Mesenchymal stem cell (in vitro differentiated cells and primary cell): ENCODE measurements at regions not wholly inside any gene's neighbourhood (a gene's known extent, or its start where the extent isn't known, plus 50 kb on each side); places are given as distances from the start of the nearest gene placed in this dataset.

Source experiments
- DNase-seq: peaks from one replicate; pipeline ENCODE4 v3.0.0-alpha.2; 2013
- H2AFZ ChIP-seq: one replicate; pipeline ENCODE4 v1.6.1; 2013; ENCODE audit warnings: low read depth, mild to moderate bottlenecking, control low read depth, inconsistent platforms, low read length, moderate library complexity
- H2AK5ac ChIP-seq: 2 replicates; pipeline ENCODE4 v1.6.1; 2013; ENCODE audit warnings: low read length, moderate library complexity, mild to moderate bottlenecking, inconsistent platforms; ENCODE audit not compliant: severe bottlenecking
- H2BK120ac ChIP-seq: one replicate; pipeline ENCODE4 v1.6.1; 2013; ENCODE audit warnings: low read depth, mild to moderate bottlenecking, inconsistent platforms, low read length, moderate library complexity
- H2BK12ac ChIP-seq, 2 experiments: one replicate each; pipeline ENCODE4 v1.6.1; 2013; ENCODE audit warnings: inconsistent platforms in 2 of 2, low read length in 2 of 2, mild to moderate bottlenecking in 2 of 2, moderate library complexity in 2 of 2, control low read depth in 1 of 2
- H2BK15ac ChIP-seq: one replicate; pipeline ENCODE4 v1.6.1; 2013; ENCODE audit warnings: mild to moderate bottlenecking, low read depth, inconsistent platforms; ENCODE audit not compliant: poor library complexity, severe bottlenecking
- H2BK5ac ChIP-seq: 2 replicates; pipeline ENCODE4 v1.6.1; 2013; ENCODE audit warnings: low read depth, mild to moderate bottlenecking, low read length, control low read depth, inconsistent platforms; ENCODE audit not compliant: poor library complexity, severe bottlenecking
- H3K14ac ChIP-seq, 2 experiments: one replicate each; pipeline ENCODE4 v1.6.1; 2013; ENCODE audit warnings: inconsistent platforms in 2 of 2, low read length in 2 of 2, control low read depth in 1 of 2, mild to moderate bottlenecking in 1 of 2, moderate library complexity in 1 of 2
- H3K18ac ChIP-seq, 2 experiments: one replicate each; pipeline ENCODE4 v1.6.1; 2013; ENCODE audit warnings: inconsistent platforms in 2 of 2, low read length in 2 of 2, control low read depth in 1 of 2, low read depth in 1 of 2, mild to moderate bottlenecking in 1 of 2
- H3K23ac ChIP-seq, 2 experiments: one replicate each; pipeline ENCODE4 v1.6.1; 2013; ENCODE audit warnings: inconsistent platforms in 2 of 2, low read length in 2 of 2, mild to moderate bottlenecking in 2 of 2, moderate library complexity in 2 of 2, control low read depth in 1 of 2
- H3K27ac ChIP-seq: 2 replicates; pipeline ENCODE4 v1.5.1; 2013; ENCODE audit warnings: mild to moderate bottlenecking, moderate library complexity, low read length, control low read depth, inconsistent platforms; ENCODE audit not compliant: poor library complexity, severe bottlenecking
- H3K27me3 ChIP-seq, 2 experiments: 2 replicates each; pipeline versions ENCODE4 v1.6.1 to v1.7.0; 2013; ENCODE audit warnings: low read length in 2 of 2, mild to moderate bottlenecking in 2 of 2, moderate library complexity in 2 of 2, control low read depth in 1 of 2, inconsistent platforms in 1 of 2; ENCODE audit not compliant: control insufficient read depth in 1 of 2, insufficient read depth in 1 of 2
- H3K36me3 ChIP-seq, 2 experiments: 2 replicates each; pipeline versions ENCODE4 v1.6.1 to v1.7.0; 2013; ENCODE audit warnings: low read length in 2 of 2, control low read depth in 1 of 2, inconsistent platforms in 1 of 2, low read depth in 1 of 2, mild to moderate bottlenecking in 1 of 2; ENCODE audit not compliant: insufficient read depth in 2 of 2, control insufficient read depth in 1 of 2
- H3K4ac ChIP-seq, 2 experiments: one replicate each; pipeline ENCODE4 v1.6.1; 2013; ENCODE audit warnings: inconsistent platforms in 2 of 2, low read length in 2 of 2, mild to moderate bottlenecking in 2 of 2, moderate library complexity in 2 of 2, control low read depth in 1 of 2, low read depth in 1 of 2
- H3K4me1 ChIP-seq: 2 replicates; pipeline ENCODE4 v1.6.1; 2013; ENCODE audit warnings: low read depth, low read length, control low read depth; ENCODE audit not compliant: control insufficient read depth, insufficient read depth
- H3K4me2 ChIP-seq: 2 replicates; pipeline ENCODE4 v1.6.1; 2013; ENCODE audit warnings: low read length, mild to moderate bottlenecking, inconsistent platforms; ENCODE audit not compliant: poor library complexity, severe bottlenecking
- H3K4me3 ChIP-seq, 2 experiments: 2 replicates each; pipeline versions ENCODE4 v1.5.1 to v1.7.0; 2013; ENCODE audit warnings: low read length in 2 of 2, mild to moderate bottlenecking in 2 of 2, control low read depth in 1 of 2, low read depth in 1 of 2; ENCODE audit not compliant: insufficient read depth in 1 of 2
- H3K79me1 ChIP-seq: replicated peaks from 2 replicates; pipeline ENCODE4 v1.6.1; 2013; ENCODE audit warnings: mild to moderate bottlenecking, control low read depth, low read length, inconsistent platforms; ENCODE audit not compliant: poor library complexity, severe bottlenecking
- H3K9ac ChIP-seq: 2 replicates; pipeline ENCODE4 v1.7.0; 2013; ENCODE audit warnings: mild to moderate bottlenecking, low read length, moderate library complexity
- H3K9me3 ChIP-seq: 2 replicates; pipeline ENCODE4 v1.7.0; 2013; ENCODE audit warnings: mild to moderate bottlenecking, low read length; ENCODE audit not compliant: control insufficient read depth
- H4K8ac ChIP-seq: one replicate; pipeline ENCODE4 v1.6.1; 2013; ENCODE audit warnings: inconsistent platforms, mild to moderate bottlenecking, low read length, moderate library complexity
- H4K91ac ChIP-seq: one replicate; pipeline ENCODE4 v1.6.1; 2013; ENCODE audit warnings: mild to moderate bottlenecking, low read length, inconsistent platforms
- WGBS: methylation state at CpG from one replicate; pipeline ENCODE4 v1.1.7; 2013; ENCODE audit warnings: mixed read lengths; 5-methylcytosine and 5-hydroxymethylcytosine counted together

DNA sequence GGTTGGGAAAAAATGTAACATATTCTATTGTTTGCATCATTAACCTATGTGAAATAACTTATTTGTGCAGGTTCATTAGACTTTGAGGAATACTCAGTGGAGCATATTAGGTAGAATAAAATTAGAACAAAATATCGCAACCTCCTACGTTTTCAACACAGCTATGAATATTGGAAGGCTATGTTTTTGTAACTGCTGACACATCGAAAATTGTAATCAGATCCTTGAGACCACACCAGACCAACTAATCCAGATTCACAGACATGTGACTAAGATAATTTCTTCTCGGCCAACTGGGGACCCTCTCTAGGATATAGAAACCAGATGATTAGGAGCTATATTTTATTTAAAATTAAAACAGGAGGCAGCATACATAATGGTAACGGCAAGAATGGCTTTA lies 77.5 kb upstream of the VWC2 start:
- 84% methylated on average over 2 of the region's 5 CpGs for WGBS
- Histone ChIP-seq H3K27ac (no peak overlapping the region), H3K14ac (no peak overlapping the region), H3K27me3 (no peaks in the 10 kb centered on the region), H3K4ac (no peak overlapping the region), H2AK5ac (no peak overlapping the region), H3K9ac (no peak overlapping the region), H3K23ac (no peak overlapping the region), H2BK120ac (no peak overlapping the region), H3K79me1 (no peaks in the 10 kb centered on the region), H2BK15ac (no peak overlapping the region), H3K9me3 (no peaks in the 10 kb centered on the region), H3K18ac (no peak overlapping the region), H2AFZ (no peak overlapping the region), H3K4me1 (no peaks in the 10 kb centered on the region), H2BK12ac (no peak overlapping the region), H2BK5ac (no peak overlapping the region), H3K4me2 (no peak overlapping the region), H3K36me3 (no peaks in the 10 kb centered on the region), H4K8ac (no peak overlapping the region), H3K4me3 (no peak overlapping the region), H4K91ac (no peak overlapping the region)
- DNase-seq = no peak

DNA sequence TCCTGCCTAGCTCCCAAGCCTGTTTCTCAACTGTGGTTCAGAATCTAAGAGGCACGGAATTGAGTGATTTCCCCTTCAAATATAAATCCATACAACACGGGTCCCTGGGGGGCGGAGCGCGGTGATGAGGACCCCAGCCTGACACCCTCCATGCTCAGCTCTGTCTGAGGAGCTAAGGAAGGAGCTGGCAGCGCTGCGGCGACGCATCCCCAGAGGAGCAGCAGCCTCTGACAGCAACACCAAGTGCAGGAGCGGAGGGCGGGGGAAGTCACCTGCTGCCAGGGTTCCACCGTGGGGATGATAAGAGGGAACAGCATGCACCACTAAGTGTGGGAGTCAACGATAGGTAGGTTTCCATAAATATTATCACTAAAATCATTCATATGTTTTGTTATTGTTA lies 72.6 kb upstream of the VWC2 start:
- no peak for DNase-seq
- Histone ChIP-seq H2BK5ac (no peak overlapping the region), H3K27ac (no peak overlapping the region), H3K36me3 (no peaks in the 10 kb centered on the region), H3K79me1 (no peaks in the 10 kb centered on the region), H2AFZ (no peak overlapping the region), H4K8ac (no peak overlapping the region), H2AK5ac (no peak overlapping the region), H2BK15ac (no peak overlapping the region), H2BK12ac (no peak overlapping the region), H3K18ac (no peak overlapping the region), H3K4me1 (no peaks in the 10 kb centered on the region), H3K14ac (no peak overlapping the region), H3K4me2 (no peak overlapping the region), H3K27me3 (no peaks in the 10 kb centered on the region), H3K23ac (no peak overlapping the region), H2BK120ac (no peak overlapping the region), H3K9me3 (no peaks in the 10 kb centered on the region), H3K4me3 (no peak overlapping the region), H3K4ac (no peak overlapping the region), H3K9ac (no peak overlapping the region), H4K91ac (no peak overlapping the region)
- WGBS = 92% methylated on average over 9 of the region's 13 CpGs

DNA sequence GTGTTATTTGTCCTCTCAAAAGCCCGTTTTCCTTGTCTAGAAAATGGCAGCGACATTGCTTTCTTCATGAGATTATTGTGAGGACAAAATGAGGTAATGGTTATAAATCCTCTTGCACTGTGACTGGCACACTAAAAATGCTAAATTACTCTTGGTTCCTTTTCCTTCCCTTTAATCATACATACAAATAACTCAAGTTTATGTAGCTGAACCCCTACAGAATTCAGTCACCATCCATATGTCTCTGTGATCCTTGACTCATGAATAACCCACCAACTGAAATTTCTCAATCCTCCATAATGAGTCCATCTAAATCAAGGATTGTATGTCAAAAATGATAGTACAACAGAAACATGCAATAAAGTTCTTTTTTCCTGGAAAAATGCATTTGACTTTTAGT lies 71.3 kb upstream of the VWC2 start:
- H3K79me1 ChIP-seq = no peaks in the 10 kb centered on the region
- H3K4me3 ChIP-seq = no peak overlapping the region
- no peak overlapping the region for H2AK5ac ChIP-seq
- no peak overlapping the region for H3K27ac ChIP-seq
- DNase-seq = no peak
- H3K27me3 ChIP-seq = no peaks in the 10 kb centered on the region
- H3K18ac ChIP-seq = no peak overlapping the region
- H3K4me1 ChIP-seq = no peaks in the 10 kb centered on the region
- no peak overlapping the region for H2BK120ac ChIP-seq
- peaks cover 6% of the 10 kb centered on the region for H3K9me3 ChIP-seq
- no peak overlapping the region for H4K91ac ChIP-seq
- H3K4ac ChIP-seq = no peak overlapping the region
- H3K36me3 ChIP-seq = no peaks in the 10 kb centered on the region
- H2BK15ac ChIP-seq = no peak overlapping the region
- no peak overlapping the region for H3K23ac ChIP-seq
- no peak overlapping the region for H2BK12ac ChIP-seq
- H3K14ac ChIP-seq = no peak overlapping the region
- no CpG with 5 or more reads among the region's 2 CpGs for WGBS
- no peak overlapping the region for H3K4me2 ChIP-seq
- H2AFZ ChIP-seq = no peak overlapping the region
- H2BK5ac ChIP-seq = no peak overlapping the region
- H4K8ac ChIP-seq = no peak overlapping the region
- no peak overlapping the region for H3K9ac ChIP-seq

DNA sequence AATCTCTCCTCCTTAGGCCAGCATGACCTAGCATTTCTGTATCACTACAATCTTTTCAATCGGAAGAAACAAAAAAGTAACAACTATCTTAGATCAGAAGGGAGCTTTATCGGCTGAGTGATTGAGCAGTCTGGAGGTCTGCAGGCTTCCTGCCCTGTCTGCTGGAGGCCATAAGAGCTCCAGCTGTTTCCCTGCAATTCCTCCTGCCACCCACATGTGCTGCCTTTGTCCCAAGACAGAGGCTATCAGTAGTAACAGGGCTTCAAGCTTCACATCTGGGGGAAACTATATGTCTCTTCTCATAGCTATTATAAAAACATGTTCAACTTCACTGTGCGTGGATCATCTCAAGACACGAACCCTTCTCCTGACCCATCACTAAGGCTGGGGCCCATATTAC lies 70.1 kb upstream of the VWC2 start:
- Histone ChIP-seq H3K36me3 (no peaks in the 10 kb centered on the region), H3K4ac (no peak overlapping the region), H3K27me3 (no peaks in the 10 kb centered on the region), H2BK12ac (no peak overlapping the region), H2AFZ (no peak overlapping the region), H3K14ac (no peak overlapping the region), H3K4me1 (no peaks in the 10 kb centered on the region), H4K91ac (no peak overlapping the region), H3K23ac (no peak overlapping the region), H2BK120ac (no peak overlapping the region), H3K4me3 (no peak overlapping the region), H3K27ac (no peak overlapping the region), H3K4me2 (no peak overlapping the region), H3K9me3 (peaks cover 6% of the 10 kb centered on the region), H3K18ac (no peak overlapping the region), H2BK15ac (no peak overlapping the region), H3K79me1 (no peaks in the 10 kb centered on the region), H2BK5ac (no peak overlapping the region), H3K9ac (no peak overlapping the region), H2AK5ac (no peak overlapping the region), H4K8ac (no peak overlapping the region)
- no peak for DNase-seq
- WGBS = 93% methylated on average over 4 of the region's 4 CpGs
